Vagina (tissue), 2 donors: ENCODE measurements at regions not wholly inside any gene's neighbourhood (a gene's known extent, or its start where the extent isn't known, plus 50 kb on each side); places are given as distances from the start of the nearest gene placed in this dataset.

Experiments used
- CTCF ChIP-seq, 3 experiments: fragments of 450-650 bp in 2 of 3; fragments of 200-600 bp in 1 of 3; sonication (generic) in 1 of 3; IDR thresholded peaks; one replicate each; pipeline ENCODE4 v1.5.1; 2017 to 2019; ENCODE audit warnings: antibody characterized with exemption in 3 of 3, mild to moderate bottlenecking in 2 of 3, moderate library complexity in 2 of 3
- POLR2A ChIP-seq, 2 donors: fragments of 450-650 bp; IDR thresholded peaks; one replicate each; pipeline ENCODE4 v1.6.1; 2017; ENCODE audit warnings: antibody characterized with exemption in 2 of 2, mild to moderate bottlenecking in 2 of 2, moderate library complexity in 2 of 2
- POLR2AphosphoS5 ChIP-seq, 2 donors: sonication (generic); formaldehyde crosslinking; IDR thresholded peaks; one replicate each; pipeline ENCODE4 v1.9.0; 2017; ENCODE audit warnings: antibody characterized with exemption in 2 of 2, mild to moderate bottlenecking in 2 of 2, low read depth in 1 of 2; ENCODE audit not compliant: insufficient read depth in 1 of 2

GRCh38 chr20:7199861-7200260, 432.4 kb downstream of the BMP2 start:
- TF ChIP-seq CTCF (IDR thresholded peaks at IDR 0.05) (no peak), POLR2A (IDR thresholded peaks at IDR 0.05) (no peak), POLR2AphosphoS5 (IDR thresholded peaks at IDR 0.05; ENCODE audit: insufficient read depth in 1 of 2, low read depth in 1 of 2) (no peak)
